NCI-H1930 (cell line): ENCODE measurements at regions not wholly inside any gene's neighbourhood (a gene's known extent, or its start where the extent isn't known, plus 50 kb on each side); places are given as distances from the start of the nearest gene placed in this dataset.

Experiments used
- DNase-seq, 2 experiments: peaks; one replicate each; lab custom pipeline; 2025; lab: John Stamatoyannopoulos, UW

DNA sequence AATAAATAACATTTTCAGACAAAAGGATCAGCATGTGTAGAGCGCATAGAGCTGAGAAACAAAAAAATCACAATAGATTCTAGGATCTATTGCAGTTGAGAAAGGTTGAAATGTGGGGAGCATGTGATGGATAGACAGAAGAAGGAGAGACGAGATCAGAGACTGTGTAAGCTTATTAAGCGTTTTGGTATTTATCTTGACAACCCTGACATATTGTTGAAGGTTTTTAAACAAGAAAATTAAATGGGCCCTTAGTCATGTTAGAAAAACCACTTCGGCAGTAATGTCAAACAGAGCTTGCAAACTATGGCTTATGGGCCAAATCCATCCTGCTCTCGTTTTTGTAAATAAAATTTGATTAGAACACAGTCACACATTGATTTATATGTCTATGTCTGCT, 200.5 kb upstream of the KLF4 start:
- DNase-seq, result no peak

- DNase-seq, result no peak
These were observed 199.2 kb upstream of the KLF4 start for GRCh38 chr9:107688728-107689127.

- DNase-seq, result no peak
These were observed 196.3 kb upstream of the KLF4 start for GRCh38 chr9:107685901-107686300.

DNA sequence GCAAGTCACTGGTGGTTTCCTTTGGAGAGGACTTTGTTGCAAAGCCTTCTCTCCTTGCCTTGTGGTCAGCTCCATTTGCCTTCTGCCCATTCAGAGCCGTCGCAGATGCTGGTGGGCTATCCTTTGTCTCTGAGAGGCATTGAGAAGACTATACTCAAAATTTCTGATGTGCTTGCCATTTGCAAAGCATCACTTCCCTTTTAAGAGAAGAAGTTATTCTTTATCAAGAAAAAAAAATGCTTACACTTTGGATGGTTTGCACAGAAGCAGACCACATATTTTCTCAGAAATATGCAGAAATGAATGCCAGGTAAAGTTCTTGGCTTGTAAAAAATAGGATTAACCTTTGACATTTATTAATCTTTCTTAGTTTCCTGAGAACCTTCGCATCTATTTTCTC, 195.8 kb upstream of the KLF4 start:
- DNase-seq, result no peak

DNA sequence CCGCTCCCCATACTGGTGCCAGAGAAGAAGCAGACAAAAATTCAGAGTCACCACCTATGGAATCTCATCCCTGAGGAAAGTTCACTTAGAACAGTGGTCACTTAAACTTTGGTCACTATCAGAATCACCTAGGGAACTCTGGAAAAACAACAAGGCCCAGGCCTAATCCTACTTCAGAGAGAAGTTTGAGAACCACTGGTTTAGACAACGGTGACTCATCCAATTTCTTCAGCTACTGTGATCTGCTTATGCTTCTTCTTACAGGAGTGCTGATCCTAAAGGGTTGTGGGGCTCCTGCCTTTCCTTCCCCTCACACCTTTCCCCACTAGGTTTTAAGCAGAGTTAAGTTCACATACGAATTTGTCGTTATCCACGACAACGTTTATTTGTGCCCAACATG, 194.7 kb upstream of the KLF4 start:
- no peak for DNase-seq

DNA sequence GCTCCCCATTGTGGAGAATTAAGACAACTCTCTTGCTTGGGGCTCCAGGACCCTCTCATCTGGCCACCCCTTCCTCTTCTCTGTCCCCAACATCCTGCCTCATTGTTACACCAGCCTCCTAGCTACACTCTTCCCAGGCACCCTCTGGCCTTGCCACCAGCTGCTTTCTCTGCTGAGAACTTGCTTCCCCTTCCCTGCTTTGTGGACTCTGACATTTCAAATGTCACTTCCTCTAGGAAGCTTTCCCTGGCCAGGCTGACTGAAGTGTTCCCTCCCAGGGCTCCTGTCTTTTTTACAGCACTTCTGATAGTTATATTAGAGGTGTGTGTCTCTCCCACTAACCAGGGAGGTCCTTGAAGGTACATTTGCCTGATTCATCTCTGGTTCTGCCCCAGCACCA, 194.0 kb upstream of the KLF4 start:
- DNase-seq, result no peak

DNA sequence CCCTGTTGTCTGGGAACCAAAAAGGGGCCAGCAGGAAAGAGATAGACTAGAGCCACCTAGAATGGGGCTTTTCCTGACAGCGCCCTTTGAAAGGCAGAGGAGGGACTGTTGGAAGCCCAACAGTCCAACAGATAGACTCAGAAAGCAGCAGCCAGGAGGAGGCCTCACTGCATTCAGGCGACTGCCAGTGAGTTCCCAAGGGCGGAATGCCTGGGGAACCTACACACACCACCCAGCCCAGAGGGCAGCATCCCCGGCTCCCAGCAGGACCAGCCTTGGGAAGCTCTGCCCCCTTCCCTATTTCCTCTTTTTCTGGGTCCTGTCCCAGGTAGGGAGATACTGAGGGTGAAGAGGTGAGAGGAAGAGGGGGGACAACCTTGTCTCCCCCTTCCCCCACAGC, 192.4 kb upstream of the KLF4 start:
- no peak for DNase-seq

GRCh38 chr9:107675351-107676259, 186.0 kb upstream of the KLF4 start:
- DNase-seq, result no peak

DNA sequence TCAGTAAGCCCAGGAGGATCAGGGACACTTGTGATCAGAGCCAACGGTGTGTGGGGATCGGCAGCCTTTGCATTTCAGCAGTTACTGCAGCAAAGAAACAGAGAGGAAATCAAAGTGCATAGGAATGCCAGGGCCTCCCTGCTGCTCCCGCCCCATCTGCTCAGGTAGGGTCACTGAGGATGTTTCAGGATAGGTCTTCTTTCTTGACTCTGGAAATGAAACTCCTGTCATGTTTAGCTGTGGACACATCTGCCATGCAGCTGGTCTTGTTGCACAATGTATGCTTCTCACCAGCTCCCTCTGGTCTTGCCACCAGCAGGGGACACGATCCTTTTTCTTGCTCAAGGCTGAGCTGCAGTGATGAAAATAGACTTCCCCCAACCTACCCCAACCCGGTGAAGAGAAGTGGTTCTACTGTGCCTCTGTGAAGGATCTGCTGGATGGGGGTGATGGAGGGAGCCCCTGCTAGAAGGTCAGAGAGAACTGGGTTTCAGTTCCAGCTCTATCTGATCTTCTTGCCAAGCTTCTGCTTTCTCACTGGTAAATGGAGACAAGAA, 185.2 kb upstream of the KLF4 start:
- DNase-seq, result no peak

- DNase-seq, result no peak
These were observed 184.5 kb upstream of the KLF4 start for GRCh38 chr9:107673861-107674720.

DNA sequence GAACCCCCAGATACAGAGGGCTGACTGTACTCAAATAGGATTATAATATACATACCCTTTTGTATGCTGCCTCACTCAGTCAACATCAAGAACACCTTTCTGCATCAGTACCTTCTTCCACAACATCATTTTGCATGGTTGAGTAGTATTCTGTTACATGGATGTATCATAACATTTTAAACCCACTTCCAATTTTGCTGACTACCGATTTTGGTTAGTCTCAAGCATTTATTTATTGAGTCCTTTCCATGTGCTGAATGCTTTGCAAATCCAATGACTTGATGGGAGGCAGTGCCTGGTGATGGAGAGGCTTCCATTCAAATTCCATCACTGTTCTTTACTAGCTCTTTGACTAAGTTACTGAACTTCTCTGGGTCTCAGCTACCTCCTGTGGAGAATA, 182.0 kb upstream of the KLF4 start:
- no peak for DNase-seq

GRCh38 chr9:107669422-107669821, 179.9 kb upstream of the KLF4 start:
- DNase-seq, result no peak

- DNase-seq, result no peak
These were observed 177.9 kb upstream of the KLF4 start for GRCh38 chr9:107667231-107668070.

GRCh38 chr9:107665057-107665456, 175.5 kb upstream of the KLF4 start:
- no peak for DNase-seq

GRCh38 chr9:107660976-107661375, 171.4 kb upstream of the KLF4 start:
- no peak for DNase-seq

DNA sequence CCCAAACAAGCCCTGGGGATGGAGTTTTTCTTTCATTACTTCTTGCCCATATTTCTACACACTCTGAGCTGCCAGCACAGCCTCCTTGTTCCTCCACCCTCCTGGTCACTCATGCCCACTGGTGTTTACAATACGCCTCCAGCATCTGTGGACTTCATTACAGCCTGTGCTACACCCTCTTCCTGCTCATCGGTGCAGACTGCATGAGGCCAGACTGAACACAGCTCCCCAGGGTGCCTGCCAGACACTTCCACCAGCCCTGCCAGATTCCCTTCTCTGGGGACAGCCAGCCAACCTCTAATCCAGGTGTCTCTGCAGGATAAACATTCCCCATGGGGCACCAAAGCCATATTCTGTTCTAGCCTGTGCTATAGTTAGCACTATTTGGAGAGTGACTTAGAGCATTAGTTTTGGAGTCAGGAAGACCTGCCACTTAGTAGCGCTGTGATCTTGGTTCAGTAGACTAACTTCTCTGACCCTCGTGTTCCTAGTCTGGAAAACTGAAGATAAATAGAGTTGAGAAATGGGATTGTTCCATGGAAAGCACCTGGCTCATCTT, 163.8 kb upstream of the KLF4 start:
- DNase-seq, result no peak

DNA sequence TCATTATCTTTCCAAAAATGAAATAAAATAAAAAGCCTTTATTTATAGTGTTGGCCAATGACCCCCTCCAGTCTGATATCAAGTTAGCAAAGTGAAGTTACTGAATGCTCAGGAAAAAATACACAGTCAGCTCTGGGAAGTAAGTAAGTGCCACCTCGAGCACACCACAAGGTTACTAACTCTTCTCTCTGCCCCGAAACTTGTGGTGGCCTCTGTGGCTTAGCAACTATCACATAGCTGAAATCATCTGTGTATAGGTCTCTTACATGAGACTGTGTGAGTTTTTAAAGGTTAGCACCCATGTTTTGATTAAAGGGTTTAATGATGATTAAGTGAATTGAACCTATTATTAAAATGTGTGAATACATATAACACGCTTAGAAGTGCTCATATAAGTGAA, 161.4 kb upstream of the KLF4 start:
- DNase-seq, result no peak

DNA sequence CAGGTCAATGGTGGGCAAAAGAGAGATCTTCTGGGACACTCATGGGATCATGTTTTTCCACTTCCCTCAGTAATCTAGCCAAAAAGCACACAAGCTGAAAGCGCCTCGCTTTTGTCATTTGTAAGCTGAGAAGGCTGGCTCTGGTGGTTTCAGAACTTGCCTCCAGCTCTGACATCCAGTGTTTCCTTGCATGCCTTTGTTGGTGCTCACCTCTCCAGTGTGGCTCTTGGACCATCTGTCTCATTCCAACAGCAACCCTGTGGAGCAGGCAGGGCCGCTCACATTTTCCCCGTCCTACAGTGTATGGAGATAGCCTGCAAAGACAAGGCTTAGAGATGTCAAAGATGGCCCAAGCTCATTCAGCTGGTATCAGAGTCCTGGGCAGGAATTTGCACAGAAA, 160.8 kb upstream of the KLF4 start:
- DNase-seq, result no peak

DNA sequence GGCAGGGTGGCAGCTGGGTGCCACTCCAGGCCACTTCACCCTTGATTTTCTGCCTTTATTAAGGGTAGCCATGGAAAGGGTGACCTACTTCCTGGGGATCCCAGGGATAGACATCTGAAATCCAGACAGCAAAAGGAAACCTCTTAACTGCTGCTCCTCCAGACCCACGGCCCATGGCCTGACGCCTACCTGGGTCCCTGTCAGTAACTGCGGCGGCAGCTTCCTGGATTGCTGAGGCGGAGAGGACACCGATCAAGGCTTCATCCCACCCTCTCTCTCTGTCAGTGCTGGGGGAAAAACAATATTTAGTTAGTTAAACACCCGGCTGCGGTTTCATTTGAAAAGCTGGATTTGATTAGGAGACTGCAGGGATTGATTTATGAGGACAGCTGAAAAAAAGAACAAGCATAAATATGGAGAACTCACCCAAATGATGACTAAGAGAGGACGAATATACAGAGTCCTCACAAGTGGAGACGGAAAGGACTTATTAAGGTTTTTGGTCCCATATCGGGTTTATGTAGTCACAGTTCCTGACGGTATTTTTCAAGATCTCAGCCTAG, 158.7 kb upstream of the KLF4 start:
- DNase-seq, result no peak

DNA sequence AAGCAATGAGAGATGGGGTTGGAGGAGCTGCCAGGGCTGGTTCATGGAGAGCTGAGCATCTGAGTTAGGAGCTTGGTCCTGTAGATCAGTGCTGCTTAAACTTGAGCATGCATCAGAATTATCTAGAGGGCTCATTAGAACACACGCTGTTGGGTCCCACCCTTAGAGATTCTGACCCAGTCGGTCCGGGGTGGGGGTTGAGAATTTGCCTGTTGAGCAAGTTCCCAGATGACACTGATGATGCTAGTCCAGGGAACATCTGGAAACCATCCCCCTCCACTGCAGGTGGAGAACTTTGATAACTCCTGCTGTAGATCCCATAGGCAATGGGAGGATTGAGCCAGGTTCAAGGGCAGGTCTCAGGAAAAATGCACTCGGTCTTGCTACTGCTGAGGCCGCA, 158.0 kb upstream of the KLF4 start:
- DNase-seq, result no peak

- DNase-seq, result no peak
These were observed 157.6 kb upstream of the KLF4 start for GRCh38 chr9:107647141-107647540.
